ENCODE measurements at regions not wholly inside any gene's neighbourhood (a gene's known extent, or its start where the extent isn't known, plus 50 kb on each side); places are given as distances from the start of the nearest gene placed in this dataset.

DNA sequence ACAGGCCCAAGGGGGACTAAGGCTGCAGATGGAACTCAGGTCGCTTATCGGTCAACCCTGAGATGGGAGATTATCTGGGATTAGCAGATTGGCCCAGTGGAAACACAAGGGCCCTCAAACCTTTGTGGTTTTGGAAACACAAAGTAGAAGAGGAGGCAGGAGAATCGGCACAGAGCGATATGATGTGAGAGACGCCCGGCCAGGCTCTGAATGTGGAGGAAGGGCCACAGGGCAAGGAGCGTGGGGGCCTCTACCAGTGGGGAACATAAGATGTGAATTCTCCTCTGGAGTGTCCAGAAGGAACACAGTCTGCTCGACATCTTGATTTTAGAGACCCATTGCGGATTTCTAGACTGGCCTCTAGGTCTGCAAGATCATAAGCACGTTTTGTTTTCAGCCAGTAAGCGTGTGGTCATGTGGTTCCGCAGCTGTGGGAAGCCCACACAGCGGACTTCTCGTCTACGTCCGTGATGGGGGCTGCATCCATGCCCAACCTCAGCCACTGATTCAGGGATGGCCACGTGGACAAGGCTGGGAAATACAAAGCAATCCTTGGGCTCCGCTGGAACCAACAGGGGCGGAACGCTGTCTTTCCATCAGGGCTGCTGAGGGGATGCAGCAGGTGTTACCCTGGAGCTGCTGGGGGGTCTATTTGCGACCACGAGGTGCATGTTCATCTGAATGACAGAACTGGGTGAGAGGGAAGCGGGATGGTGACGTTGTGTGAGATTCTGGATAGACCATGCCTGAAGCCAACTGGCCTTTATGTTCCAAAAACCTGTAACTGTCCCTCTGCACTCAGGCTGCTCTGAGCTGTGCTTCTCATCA is 127.6 kb upstream of the PMEPA1 start:
- Histone ChIP-seq H3K4me3 (ENCODE audit: insufficient read depth, low read length, poor library complexity, severe bottlenecking) (no peak overlapping the region), H3K79me2 (ENCODE audit: insufficient read depth, low read length) (no peaks in the 10 kb centered on the region), H3K4me2 (ENCODE audit: low read depth, low read length, poor library complexity, severe bottlenecking) (no peak overlapping the region), H4K20me1 (ENCODE audit: low read depth, low read length) (no peaks in the 10 kb centered on the region), H3K9ac (ENCODE audit: low read length) (no peak overlapping the region), H3K27me3 (ENCODE audit: low read length) (no peaks in the 10 kb centered on the region), H3K9me3 (ENCODE audit: insufficient read depth, low read length) (no peaks in the 10 kb centered on the region), H3K9me2 (replicated peaks; ENCODE audit: insufficient read depth, low read length) (no peaks in the 10 kb centered on the region), H3F3A (ENCODE audit: insufficient read depth) (no peaks in the 10 kb centered on the region), H3K27ac (ENCODE audit: low read depth, low read length) (no peak overlapping the region), H2AFZ (ENCODE audit: low read depth, low read length, severe bottlenecking) (no peak overlapping the region), H3K36me3 (ENCODE audit: low read length) (no peaks in the 10 kb centered on the region)
- no peak for TF ChIP-seq EZH2phosphoT487 (conservative IDR thresholded peaks at IDR 0.05; ENCODE audit: low read length)
- TF ChIP-seq, protein P1, sequence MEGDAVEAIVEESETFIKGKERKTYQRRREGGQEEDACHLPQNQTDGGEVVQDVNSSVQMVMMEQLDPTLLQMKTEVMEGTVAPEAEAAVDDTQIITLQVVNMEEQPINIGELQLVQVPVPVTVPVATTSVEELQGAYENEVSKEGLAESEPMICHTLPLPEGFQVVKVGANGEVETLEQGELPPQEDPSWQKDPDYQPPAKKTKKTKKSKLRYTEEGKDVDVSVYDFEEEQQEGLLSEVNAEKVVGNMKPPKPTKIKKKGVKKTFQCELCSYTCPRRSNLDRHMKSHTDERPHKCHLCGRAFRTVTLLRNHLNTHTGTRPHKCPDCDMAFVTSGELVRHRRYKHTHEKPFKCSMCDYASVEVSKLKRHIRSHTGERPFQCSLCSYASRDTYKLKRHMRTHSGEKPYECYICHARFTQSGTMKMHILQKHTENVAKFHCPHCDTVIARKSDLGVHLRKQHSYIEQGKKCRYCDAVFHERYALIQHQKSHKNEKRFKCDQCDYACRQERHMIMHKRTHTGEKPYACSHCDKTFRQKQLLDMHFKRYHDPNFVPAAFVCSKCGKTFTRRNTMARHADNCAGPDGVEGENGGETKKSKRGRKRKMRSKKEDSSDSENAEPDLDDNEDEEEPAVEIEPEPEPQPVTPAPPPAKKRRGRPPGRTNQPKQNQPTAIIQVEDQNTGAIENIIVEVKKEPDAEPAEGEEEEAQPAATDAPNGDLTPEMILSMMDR (IDR thresholded peaks at IDR 0.05; ENCODE audit: insufficient read depth, low read length, poor library complexity, severe bottlenecking), result no peak

DNA sequence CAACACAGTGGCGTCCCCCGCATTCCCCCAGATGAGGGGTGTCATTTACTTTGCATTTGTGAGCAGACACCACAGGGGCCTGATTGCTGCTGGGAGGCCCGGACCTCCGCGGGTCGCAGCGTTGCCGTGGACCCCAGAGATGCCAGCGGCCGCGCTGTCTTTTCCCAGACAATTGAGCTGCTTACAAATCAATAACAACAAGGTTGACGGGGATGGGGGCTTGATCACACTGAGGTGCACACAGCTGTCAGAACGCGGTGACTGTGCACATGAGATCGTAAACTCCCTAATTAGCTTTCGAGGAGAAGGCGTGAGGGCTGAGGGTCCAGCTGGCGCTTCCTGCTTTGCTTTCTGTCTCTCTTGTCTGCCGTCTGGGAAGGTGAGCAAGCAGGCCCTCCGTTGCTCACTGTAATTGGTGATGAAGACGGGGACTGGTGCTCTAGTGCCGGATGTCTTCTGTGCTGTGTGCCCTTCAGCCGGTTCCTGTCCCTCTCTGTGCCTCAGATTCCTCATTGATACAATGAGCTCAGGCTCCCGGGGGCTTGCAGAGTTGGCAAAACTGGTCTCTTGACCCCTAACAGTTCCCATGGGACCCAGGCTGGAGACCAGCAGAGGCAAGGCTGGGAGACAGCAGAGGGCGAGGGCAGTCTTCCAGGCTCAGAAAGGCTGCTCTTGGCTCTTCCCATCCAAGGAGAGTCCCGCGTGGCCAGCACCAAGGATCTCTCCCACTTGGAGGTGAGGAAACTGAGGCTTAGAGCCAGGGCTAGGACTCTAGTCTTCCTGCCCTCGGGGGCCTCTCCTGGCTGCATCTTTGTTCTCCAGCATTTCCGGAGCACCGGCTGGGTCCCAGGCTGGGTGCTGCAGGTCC is 126.0 kb upstream of the PMEPA1 start:
- Histone ChIP-seq H3K4me2 (ENCODE audit: low read depth, low read length, poor library complexity, severe bottlenecking) (no peak overlapping the region), H4K20me1 (ENCODE audit: low read depth, low read length) (no peaks in the 10 kb centered on the region), H3K9me2 (replicated peaks; ENCODE audit: insufficient read depth, low read length) (no peaks in the 10 kb centered on the region), H3K4me3 (ENCODE audit: insufficient read depth, low read length, poor library complexity, severe bottlenecking) (no peak overlapping the region), H3K79me2 (ENCODE audit: insufficient read depth, low read length) (no peaks in the 10 kb centered on the region), H3F3A (ENCODE audit: insufficient read depth) (no peaks in the 10 kb centered on the region), H3K9me3 (ENCODE audit: insufficient read depth, low read length) (no peaks in the 10 kb centered on the region), H3K9ac (ENCODE audit: low read length) (no peak overlapping the region), H3K36me3 (ENCODE audit: low read length) (no peaks in the 10 kb centered on the region), H3K27me3 (ENCODE audit: low read length) (no peaks in the 10 kb centered on the region), H3K27ac (ENCODE audit: low read depth, low read length) (no peak overlapping the region), H2AFZ (ENCODE audit: low read depth, low read length, severe bottlenecking) (no peak overlapping the region)
- TF ChIP-seq EZH2phosphoT487 (conservative IDR thresholded peaks at IDR 0.05; ENCODE audit: low read length), result no peak
- TF ChIP-seq, protein P1 (IDR thresholded peaks at IDR 0.05; ENCODE audit: insufficient read depth, low read length, poor library complexity, severe bottlenecking), result no peak

DNA sequence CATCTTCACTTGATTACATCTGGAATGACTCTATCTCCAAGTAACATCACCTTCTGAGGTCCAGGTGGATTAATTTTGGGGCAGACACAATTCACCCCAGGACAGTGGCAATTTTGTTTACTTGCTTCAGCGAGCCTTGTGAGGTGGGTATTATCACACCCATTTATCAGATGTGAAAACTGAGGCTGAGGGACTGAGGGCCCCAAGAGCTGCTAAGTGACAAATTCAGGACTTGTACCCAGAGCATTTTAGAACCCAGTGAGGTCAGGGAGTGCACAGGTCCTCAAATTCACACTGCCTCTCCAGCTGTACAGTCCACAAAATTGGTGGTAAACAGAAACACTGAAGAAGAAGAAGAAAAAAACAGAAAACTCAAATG is 125.2 kb upstream of the PMEPA1 start:
- no peaks in the 10 kb centered on the region for H3F3A ChIP-seq (ENCODE audit: insufficient read depth)
- H3K27ac ChIP-seq (ENCODE audit: low read depth, low read length), result no peak overlapping the region
- no peak overlapping the region for H3K4me3 ChIP-seq (ENCODE audit: insufficient read depth, low read length, poor library complexity, severe bottlenecking)
- no peaks in the 10 kb centered on the region for H3K79me2 ChIP-seq (ENCODE audit: insufficient read depth, low read length)
- no peaks in the 10 kb centered on the region for H3K9me3 ChIP-seq (ENCODE audit: insufficient read depth, low read length)
- H3K9me2 ChIP-seq (replicated peaks; ENCODE audit: insufficient read depth, low read length), result no peaks in the 10 kb centered on the region
- TF ChIP-seq, protein P1 (IDR thresholded peaks at IDR 0.05; ENCODE audit: insufficient read depth, low read length, poor library complexity, severe bottlenecking), result no peak
- TF ChIP-seq EZH2phosphoT487 (conservative IDR thresholded peaks at IDR 0.05; ENCODE audit: low read length), result no peak
- no peak overlapping the region for H2AFZ ChIP-seq (ENCODE audit: low read depth, low read length, severe bottlenecking)
- no peak overlapping the region for H3K4me2 ChIP-seq (ENCODE audit: low read depth, low read length, poor library complexity, severe bottlenecking)
- no peaks in the 10 kb centered on the region for H3K36me3 ChIP-seq (ENCODE audit: low read length)
- H4K20me1 ChIP-seq (ENCODE audit: low read depth, low read length), result no peaks in the 10 kb centered on the region
- H3K9ac ChIP-seq (ENCODE audit: low read length), result no peak overlapping the region
- H3K27me3 ChIP-seq (ENCODE audit: low read length), result no peaks in the 10 kb centered on the region
